Uterus (tissue), 2 donors: ENCODE measurements at regions not wholly inside any gene's neighbourhood (a gene's known extent, or its start where the extent isn't known, plus 50 kb on each side); places are given as distances from the start of the nearest gene placed in this dataset.

Source experiments
- CTCF ChIP-seq, 4 experiments: fragments of 200-600 bp in 2 of 4; fragments of 450-650 bp in 2 of 4; sonication (generic) in 2 of 4; IDR thresholded peaks; one replicate each; pipeline ENCODE4 v1.5.1; 2016 to 2019; ENCODE audit warnings: antibody characterized with exemption in 4 of 4, mild to moderate bottlenecking in 2 of 4, moderate library complexity in 1 of 4
- POLR2A ChIP-seq, 2 donors: fragments of 450-650 bp; IDR thresholded peaks; one replicate each; pipeline ENCODE4 v1.6.1; 2016; ENCODE audit warnings: antibody characterized with exemption in 2 of 2, mild to moderate bottlenecking in 1 of 2, moderate library complexity in 1 of 2

GRCh38 chr15:62616746-62617145 lies 425.8 kb upstream of the TPM1 start:
- TF ChIP-seq CTCF (IDR thresholded peaks at IDR 0.05) (no peak), POLR2A (IDR thresholded peaks at IDR 0.05) (no peak)
